ENCODE measurements at regions not wholly inside any gene's neighbourhood (a gene's known extent, or its start where the extent isn't known, plus 50 kb on each side); places are given as distances from the start of the nearest gene placed in this dataset.

GRCh38 chr9:135388530-135388929 is 91.1 kb upstream of the PPP1R26 start:
- no peak for TF ChIP-seq EZH2 (IDR thresholded peaks at IDR 0.05)
- TF ChIP-seq, protein P1, sequence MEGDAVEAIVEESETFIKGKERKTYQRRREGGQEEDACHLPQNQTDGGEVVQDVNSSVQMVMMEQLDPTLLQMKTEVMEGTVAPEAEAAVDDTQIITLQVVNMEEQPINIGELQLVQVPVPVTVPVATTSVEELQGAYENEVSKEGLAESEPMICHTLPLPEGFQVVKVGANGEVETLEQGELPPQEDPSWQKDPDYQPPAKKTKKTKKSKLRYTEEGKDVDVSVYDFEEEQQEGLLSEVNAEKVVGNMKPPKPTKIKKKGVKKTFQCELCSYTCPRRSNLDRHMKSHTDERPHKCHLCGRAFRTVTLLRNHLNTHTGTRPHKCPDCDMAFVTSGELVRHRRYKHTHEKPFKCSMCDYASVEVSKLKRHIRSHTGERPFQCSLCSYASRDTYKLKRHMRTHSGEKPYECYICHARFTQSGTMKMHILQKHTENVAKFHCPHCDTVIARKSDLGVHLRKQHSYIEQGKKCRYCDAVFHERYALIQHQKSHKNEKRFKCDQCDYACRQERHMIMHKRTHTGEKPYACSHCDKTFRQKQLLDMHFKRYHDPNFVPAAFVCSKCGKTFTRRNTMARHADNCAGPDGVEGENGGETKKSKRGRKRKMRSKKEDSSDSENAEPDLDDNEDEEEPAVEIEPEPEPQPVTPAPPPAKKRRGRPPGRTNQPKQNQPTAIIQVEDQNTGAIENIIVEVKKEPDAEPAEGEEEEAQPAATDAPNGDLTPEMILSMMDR (IDR thresholded peaks at IDR 0.05): no peak
